Activated CD4-positive, alpha-beta T cell treated with anti-CD3 and anti-CD28 coated beads, Interleukin-2, Interleukin-6, amounts not matched to agents 100 ng/mL and 50 ng/mL, durations not matched to agents 16 hours and 8 hours (primary cell): ENCODE measurements at regions not wholly inside any gene's neighbourhood (a gene's known extent, or its start where the extent isn't known, plus 50 kb on each side); places are given as distances from the start of the nearest gene placed in this dataset.
"Not testable (repeated sequence)": the region's sequence is repeated elsewhere in the genome, so short reads cannot be mapped to it uniquely, and the experiment has no call there.

Experiments
- DNase-seq: peaks from one replicate; pipeline ENCODE4 v3.0.0-alpha.2; 2020

DNA sequence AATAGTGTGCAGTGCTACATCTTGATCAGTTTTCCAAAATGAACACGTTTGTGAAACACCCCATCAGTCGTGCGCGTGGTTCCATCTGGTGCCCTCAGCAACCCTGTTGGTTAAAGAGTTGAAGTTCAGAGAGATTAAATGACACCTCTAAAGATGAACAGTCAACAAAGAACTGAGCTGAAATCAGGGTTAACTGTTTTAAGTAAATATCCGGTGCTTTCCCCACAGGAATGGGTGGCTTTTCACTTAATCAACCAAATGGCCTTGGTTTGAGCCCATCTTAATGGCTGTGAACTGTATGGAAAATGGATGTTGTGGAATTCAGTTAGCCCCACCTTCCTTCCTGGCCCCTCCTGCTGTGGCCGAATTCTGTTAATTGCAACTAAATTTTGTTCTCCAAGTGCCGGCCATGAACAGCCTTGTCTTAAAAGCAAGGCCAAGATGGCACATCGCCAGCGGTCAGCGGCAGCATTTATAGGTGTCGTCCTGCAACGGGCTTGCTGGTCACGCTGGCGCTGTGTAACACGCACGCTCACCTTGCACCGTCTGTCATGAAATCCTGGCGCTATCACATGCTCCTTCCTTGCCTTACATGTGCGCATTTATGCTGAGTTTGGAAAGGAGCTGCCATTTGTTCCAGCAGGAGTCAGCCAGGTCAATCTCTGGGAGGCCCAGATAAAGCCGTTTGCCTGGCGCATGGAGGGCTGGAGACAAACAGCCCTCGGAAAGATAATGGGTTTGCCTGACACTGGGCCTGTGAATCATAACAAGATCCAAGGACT lies 164.5 kb downstream of the ERMARD start:
- DNase-seq, result no peak

GRCh38 chr6:169913745-169914144 lies 162.3 kb downstream of the ERMARD start:
- not testable (repeated sequence) for DNase-seq

DNA sequence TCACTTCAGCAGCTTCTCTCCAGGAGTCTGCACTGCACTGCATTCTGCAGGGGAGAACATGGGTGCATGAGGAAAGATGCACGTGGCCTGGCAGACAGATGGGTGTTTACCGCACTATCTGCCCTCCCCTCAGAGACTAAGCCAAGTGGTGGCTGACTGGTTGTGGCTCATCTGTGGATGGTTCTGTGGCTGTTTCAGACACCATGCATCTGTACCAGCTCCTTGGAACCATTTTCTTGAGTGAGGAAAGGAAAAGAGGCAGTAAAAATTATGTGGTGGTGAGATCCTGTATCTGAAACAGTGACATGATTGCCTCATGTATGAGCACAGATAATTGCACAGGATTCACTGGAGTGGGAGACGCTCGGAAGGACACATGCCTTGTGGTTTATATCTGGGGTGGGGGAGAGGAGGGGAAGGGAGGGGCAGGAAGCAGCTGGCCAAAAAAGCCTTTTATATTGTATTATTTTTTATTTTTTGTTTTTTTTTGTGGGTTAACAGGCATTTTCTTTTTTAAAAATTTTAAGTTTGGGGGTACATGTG lies 161.7 kb downstream of the ERMARD start:
- no peak for DNase-seq

GRCh38 chr6:169912266-169913095 lies 161.1 kb downstream of the ERMARD start:
- DNase-seq, result no peak

DNA sequence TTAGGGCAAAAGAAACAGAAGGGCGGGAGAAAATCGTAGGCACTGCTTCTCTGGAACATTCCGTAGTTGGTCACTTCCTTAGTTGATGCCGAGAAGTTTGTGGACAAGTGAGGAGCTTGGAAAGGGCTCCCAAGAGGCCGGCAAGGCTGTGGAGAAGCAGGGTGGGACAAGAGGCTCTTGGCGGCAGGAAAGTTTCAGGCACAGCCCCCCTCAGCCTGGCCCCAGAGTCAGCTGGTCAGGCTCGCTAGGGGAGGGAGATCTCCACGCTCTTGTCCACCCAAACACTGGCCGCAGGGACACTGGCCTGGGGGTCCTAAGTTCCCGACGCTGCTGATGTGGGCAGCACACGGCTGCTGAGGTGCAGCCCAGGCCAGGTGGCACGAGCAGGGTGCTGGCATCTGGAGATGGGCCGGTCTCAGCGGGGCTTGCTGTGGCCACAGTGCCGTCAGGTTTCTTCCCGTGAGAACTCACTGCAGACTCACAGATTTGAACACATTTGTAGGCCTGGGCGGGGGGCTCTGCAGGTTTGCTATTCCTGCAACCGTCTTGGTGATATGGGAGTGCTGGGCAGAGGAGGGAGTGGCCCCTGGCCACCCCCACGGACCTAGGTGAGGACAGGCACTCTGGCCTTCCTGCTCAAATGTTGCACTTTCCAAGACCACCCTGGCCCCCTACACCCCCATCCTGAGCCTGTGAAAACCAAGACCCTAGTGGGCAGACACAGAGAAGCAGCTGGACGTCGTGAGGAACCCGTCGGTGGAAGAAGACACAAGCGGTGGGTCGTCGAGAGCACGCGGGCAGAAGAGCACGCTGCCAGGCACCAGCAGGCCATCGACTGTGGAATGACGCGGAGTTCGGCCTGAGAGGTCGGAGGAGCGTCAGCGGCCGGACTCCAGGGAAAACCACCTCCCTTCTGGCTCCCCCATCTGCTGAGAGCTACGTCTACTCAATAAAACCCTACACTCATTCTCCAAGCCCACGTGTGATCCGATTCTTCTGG lies 160.1 kb downstream of the ERMARD start:
- DNase-seq, result no peak

- no peak for DNase-seq
These were observed 157.7 kb downstream of the ERMARD start for GRCh38 chr6:169909113-169909512.

GRCh38 chr6:169908403-169908933 lies 157.0 kb downstream of the ERMARD start:
- DNase-seq, result no peak

- no peak for DNase-seq
These were observed 156.1 kb downstream of the ERMARD start for GRCh38 chr6:169907419-169908115.

DNA sequence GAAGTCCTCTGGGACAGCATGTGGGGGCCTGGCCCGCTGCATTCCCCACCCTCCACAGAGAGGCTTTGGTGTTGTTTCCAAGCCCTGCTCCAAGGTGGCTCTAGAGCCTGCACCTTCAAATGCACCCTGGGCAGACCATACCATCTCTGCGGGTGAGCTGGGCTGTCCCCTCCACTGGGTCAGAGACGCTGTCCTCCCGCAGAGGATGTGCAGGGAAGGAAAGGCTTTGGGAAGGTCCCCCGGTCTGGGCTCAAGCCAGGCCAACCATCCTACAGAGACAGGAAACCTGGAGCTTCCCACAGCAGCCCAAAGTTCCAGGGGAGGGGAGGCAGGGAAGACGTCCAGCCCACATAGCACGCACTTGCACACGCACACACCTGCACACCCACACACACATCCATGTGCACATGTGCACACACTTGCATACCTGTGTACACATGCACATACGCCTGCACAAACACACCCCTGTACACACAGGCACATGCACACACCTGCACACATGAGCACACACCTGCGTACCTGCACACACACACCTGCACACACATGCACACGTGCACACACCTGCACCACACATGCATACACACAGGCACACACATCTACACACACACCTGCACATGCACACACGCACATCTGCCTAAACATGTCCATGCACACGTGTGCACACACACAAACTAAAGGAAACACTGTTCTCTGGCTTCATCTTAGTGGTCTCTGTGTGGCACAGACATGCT lies 155.4 kb downstream of the ERMARD start:
- DNase-seq, result no peak

DNA sequence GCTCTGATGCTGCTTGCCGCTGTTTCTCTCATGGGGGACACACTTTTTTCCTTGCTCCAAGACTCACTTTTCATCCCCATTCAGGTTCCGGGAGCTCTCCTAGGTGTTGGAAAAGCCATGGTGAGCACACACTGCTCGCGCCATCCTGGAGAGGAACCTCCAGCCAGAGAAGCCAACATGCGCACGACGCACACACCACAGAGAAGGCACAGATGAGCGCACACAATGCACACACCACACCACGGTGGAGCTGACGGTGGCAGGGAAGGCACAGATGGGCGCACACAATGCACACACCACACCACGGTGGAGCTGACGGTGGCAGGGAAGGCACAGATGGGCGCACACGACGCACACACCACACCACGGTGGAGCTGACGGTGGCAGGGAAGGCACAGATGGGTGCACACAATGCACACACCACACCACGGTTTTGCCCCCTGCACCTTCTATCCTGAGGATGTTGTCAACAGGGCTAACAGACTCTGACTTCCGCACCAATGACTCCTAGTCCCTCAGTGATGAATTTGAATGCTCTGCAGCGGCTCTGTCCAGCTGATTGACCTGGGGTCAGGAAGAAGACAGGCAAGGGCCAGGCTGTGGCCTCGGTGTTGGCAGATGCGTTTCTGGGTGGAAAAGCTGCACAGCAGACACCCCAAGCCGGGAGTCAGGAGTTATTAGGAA lies 154.7 kb downstream of the ERMARD start:
- DNase-seq, result no peak

DNA sequence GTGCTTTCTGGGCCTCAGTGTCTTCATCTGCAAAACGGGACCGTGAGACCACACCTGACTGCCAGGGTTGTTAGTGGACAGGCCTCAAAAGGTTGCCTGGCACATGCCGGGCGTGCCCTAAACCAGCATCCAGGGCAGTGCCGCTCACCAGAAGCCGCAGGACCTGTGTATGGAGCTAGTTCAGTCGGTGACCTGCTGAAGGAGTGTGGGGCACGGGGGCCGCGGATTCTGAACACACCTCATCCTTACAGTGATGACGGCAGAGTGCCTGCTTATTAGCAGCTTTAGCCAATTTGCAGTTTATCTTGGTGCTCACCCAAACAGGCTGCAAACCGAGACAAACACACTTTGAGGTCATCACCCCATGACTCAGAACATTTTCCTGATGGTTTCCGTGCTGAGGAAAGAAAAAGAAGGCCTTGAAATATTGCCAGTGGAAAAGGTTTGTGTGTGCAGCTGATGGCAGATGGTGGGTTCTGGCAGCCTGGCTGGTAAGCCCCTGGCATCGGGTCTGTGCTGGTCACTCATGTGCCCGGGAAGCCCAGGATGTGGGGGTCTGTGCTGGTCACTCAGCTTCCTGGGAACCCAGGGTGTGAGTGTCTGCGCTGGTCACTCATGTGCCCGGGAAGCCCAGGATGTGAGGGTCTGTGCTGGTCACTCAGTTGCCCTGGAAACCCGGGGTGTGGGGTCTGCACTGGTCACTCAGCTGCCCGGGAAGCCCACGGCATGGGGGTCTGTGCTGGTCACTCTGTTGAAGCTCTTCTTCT lies 153.8 kb downstream of the ERMARD start:
- no peak for DNase-seq

- DNase-seq, result no peak
These were observed 152.9 kb downstream of the ERMARD start for GRCh38 chr6:169904051-169904922.

DNA sequence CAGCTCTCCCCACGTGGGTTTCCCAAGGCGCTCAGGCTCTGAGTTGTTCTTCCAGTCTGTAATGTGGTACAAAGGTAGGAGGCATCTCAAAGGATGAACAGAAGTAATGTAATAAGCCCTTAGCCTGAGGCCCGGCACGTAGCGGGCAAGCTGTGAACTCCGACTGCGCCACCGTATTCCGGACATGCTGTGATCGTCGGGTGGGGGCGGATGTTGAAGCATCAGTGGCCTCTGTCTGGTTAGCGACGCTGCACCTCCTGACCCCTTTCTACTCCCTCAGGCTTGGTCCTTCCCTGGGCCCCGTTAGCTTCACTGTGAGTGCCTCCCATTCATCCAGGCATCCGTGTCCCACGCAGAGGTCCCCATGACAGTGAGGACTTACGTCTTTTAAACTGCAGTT lies 151.7 kb downstream of the ERMARD start:
- no peak for DNase-seq

DNA sequence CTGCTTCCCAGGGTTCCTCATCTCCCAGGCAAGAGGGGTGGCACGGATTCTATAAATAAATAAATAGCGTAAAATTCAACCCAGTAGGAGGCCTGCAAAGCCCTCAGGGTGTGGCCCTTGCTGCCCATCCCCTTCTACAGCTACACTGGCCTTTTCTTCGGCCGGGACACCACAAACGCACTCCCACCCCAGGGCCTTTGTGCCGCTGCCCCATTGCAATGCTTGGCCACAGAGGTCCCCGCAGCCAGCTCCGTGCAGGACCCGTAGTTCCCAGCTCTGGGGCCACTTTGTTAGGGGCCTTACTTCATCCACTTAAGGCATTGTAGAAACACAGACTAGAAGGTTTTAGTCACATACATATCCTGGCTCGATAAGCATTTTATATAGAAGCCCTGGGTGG lies 151.2 kb downstream of the ERMARD start:
- no peak for DNase-seq

DNA sequence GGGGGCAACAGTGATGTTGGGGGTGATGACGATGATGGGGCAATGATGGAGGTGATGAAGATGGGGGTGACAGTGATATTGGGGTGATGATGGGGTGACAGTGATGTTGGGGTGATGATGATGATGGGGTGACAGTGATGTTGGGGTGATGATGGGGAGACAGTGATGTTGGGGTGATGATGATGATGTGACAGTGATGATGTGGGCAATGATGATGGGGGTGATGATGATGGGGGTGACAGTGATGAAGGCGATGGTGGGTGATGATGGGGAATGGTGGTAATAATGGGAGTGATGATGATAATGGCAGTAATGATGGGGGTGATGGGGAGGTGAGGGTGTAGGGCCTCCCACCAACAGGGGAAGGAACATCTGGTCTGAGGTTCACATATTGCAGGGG lies 150.6 kb downstream of the ERMARD start:
- DNase-seq, result no peak

GRCh38 chr6:169899481-169900145 lies 148.2 kb downstream of the ERMARD start:
- DNase-seq, result no peak

DNA sequence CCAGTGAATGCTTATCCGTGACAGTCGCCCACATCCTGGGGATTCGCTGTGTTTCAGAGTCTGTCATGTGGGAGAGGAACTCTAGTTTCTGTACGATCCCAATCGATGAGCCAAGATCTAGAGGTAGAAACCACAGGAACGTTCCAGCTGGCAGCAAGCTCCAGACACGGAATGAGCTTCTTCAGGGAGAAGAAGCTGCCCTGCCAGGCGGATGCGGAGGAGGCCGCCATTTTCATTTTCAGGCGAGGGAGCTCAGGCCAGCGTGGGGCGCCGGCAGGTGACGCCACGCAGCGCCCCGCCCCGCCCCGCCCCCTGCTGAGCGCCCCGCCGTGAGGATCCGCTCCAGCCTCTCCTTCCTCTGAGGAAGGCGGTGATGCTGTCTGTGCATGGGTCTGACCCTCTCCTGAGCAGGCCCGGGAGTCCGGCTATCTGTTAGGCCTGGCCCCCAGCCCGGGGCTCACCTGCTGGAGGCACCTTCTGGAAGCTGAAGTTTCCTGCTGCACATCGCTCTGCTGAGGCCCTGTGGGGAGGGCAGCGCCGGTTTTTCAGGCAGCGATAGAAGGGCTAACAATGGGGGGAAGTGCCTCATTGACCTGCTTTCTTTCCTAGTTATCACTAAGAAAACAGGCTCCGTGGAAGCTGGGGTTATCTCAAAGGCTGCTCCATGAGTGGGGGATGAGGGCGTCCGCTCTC lies 147.5 kb downstream of the ERMARD start:
- DNase-seq, result no peak
